Right hindlimb (tissue), 1 donor: ENCODE measurements at regions not wholly inside any gene's neighbourhood (a gene's known extent, or its start where the extent isn't known, plus 50 kb on each side); places are given as distances from the start of the nearest gene placed in this dataset.
"Not testable (repeated sequence)": the region's sequence is repeated elsewhere in the genome, so short reads cannot be mapped to it uniquely, and the experiment has no call there.

ENCODE experiments used
- DNase-seq: peaks from one replicate; pipeline ENCODE4 v3.0.0-alpha.2; 2018

DNA sequence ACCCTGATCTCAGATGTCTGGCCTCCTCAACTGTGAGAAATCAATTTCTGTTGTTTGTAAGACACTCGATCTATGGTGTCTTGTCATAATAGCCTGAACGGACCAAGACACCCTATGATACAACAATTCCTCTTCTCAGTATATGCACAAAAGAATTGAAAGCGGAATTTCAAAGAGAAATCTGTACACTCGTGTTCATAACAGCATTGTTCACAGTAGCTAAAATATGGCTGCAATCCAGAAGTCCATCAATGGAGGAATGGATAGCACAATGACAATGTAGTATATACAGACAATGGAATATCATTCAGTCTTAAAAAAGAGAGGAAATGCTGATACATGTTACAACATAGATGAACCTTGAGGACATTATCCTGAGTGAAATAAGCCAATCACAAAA is 354.6 kb downstream of the SFMBT2 start:
- no peak for DNase-seq

DNA sequence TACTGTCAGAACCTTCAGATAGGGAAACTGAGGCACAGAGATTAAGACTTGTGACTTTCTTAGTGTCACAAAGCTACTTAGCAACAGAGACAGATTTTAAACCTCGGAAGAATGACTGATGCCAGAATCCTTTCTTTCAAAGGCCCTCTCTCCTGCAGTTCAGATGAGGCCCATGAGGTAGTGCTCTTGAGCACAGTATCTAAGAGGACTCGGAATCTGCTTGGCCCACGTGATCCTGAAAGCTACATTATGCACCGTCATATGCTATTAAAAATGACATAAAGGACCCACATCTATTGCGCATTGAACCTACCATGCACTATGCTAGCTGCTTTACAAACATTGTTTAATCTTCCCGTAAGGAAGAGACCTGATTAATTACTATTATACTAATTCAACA is 355.9 kb downstream of the SFMBT2 start:
- no peak for DNase-seq

DNA sequence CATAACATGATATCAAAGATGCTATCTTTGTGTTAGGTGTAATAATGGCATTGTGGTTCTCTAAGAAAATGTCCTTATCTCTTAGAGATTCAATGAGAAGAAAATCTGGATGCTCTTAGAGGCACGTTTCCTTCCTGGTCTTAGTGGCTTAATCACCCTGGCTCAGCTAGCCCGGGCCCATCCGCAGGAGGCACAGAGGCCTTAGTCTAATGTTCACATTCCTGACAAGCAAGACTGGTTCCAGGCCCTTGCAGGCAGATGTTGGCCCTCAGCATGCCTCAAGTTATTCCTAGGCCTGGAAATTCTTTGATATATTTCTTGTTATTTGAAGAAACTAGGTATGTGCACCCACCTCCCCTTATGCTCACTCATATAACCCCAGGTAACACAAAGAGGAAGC is 357.6 kb downstream of the SFMBT2 start:
- no peak for DNase-seq

DNA sequence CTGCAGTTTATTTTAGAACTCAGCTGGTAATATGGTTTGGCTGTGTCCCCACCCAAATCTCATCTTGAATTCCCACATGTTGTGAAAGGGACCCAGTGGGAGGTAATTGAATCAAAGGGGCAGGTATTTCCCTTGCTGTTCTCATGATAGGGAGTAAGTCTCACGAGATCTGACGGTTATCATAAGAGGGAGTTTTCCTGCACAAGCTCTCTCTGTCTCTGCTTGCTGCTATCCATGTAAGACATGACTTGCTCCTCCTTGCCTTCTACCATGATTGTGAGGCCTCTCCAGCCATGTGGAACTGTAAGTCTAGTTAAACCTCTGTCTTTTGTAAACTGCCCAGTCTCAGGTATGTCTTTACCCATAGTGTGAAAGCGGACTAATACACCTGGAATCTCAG is 360.8 kb downstream of the SFMBT2 start:
- DNase-seq: not testable (repeated sequence)

DNA sequence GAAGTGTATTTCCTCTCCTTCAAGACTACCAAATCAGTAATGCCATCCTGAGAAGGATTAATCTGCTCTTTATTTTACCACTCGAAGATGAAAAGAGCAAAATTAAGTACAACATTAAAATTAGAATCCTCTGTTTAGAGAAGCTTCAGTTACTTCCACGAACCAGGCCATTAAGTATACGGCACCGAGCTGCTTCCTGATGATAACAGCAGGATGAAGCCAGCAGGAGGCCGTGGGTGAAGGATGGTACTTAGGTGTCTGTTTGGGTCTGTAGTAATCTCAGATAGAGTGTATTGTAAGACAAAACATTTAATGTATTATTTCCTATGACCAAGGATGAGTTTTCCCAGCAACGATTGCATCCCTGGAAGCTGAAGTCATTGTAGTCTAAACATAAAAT is 362.8 kb downstream of the SFMBT2 start:
- no peak for DNase-seq

DNA sequence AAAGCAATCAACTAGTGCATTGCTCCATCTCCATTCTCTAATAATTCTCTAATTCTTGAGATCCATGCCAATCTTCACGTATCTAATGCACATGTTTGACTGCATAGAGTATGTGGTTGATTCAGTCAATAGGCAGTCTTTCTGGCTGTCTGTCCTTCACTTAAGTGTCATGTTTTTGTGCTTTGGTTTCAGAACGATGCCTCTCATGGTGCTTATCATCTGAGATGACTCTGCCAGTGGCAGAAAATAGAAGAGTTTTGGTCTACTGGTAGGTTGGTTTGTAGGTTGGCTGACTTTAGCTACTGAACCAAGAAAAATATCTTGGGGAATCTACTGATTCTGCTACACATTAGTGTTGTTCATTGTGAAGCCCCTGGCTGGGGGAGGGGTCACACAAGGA is 364.2 kb downstream of the SFMBT2 start:
- DNase-seq: no peak

DNA sequence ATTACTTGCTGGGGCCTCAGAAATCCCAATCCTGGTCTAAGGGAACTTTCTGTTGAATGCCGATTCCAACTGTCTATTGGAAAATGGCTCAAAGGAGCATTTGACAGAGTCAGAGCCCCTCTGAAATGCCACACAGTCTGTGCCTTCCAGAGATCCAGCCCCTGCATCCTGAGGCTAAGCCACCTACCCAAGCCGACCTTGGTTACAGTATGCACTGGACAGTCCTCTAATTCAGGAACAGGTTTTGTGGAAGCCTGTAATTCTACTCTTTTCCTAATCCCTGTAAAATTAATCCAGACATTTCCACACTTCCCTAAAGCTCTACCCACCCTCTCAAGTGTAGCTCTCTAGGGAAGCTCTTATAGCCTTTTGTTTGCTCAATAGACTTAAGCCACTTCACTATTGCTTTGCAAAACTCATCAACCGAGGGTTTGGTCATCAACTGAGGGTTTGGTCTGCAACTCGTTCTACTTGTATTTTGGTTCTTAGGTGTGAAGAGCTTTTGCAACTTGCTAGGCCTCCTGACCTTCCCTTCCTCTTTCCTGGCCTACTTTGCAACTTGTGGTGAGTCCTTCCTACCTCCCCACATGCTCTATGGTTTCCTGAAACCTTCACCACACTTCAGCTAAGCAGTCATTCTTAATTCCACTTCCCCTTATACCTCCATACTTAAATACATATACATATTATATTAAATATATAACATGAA is 364.8 kb downstream of the SFMBT2 start:
- no peak for DNase-seq

DNA sequence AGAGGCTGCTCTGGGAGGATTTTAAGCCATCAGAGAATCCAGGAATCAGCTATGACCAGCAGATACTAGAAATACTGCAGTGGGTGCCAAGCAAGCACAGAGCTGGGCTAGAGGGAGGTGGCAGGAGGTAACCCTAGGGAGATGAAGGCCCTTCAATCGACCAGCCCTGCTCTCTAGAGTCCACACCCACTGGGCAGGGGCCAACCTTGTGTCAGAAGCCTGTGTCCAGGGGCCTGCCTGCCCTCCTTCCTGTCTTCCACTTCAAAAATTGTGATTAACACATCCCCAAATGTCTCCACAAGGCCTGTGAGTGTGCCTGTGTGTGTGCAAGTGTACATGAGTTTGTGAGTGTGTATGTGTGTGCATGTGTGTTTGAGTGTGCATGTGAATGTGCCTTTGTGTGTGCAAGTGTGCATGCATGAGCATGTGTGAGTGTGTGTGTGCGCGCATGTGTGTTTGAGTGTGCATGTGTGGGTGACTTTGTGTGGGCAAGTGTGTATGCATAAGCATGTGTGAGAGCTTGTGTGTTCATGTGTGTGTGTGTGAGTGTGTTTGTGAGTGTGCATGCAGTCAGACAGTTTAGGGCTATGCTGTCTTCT is 367.7 kb downstream of the SFMBT2 start:
- no peak for DNase-seq

DNA sequence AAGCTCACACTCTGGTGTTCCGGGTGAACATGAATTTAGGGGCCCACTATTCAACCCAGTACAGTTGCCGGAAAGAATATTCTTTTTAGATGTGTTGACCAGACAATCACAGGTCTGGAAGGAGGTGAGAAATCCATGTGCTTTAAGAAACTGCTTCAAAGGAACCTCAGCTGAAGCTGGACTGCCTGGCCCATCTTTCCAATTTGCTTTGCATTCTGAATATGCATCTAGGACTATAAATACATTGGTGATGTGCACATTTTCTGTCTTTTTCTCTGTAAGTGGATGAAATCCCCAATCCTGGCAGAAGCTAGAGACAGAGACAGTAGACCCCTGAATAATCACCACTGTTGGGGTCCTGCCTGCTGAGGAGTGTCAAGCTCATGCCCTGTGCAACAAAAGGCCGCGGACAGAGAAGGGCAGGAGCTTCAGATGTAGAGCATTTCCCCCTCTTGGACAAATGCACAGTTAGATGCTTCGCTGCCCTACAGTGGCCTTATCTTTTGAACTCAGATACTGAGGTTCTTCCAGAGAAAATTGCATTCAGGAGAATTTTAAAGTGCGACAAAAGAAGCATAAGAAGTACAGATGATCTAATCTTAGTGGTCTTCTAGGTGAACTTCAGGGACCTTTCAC is 368.3 kb downstream of the SFMBT2 start:
- no peak for DNase-seq

DNA sequence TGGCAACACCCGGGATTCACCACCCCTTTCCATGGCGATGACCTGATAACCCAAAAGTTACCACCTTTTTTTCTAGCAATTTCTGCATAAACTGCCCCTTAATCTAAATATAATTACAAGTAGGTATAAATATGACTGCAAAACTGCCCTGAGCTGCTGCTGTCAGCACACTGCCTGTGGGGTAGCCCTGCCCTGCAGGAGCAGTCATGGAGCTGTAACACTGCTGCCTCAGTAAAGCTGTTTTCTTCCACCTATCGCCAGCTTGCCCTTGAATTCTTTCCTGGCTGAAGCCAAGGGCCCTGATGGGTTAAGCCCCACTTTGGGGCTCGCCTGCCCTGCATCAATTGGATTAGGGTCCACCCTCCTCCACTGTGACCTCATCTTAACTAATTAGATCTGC is 368.8 kb downstream of the SFMBT2 start:
- DNase-seq: no peak

DNA sequence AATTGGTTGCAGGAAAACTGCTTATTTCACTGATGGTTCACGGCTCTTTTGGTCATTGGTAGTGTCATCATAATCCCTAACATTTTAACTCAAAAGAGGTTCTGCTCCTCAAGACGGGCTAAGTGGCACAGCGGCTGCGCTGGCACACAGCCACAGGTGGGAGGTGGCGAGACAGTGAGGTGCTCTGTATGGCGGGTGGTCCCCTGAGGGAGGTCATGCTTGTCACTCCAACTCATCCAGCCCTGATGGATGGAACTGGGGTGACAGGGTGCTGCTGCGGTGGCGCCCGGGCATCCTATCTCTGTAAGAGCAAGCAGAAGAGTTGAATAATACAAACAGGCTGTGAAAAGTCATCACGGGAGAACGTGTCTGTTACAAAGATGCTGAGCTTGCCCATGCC is 370.2 kb downstream of the SFMBT2 start:
- DNase-seq: no peak

DNA sequence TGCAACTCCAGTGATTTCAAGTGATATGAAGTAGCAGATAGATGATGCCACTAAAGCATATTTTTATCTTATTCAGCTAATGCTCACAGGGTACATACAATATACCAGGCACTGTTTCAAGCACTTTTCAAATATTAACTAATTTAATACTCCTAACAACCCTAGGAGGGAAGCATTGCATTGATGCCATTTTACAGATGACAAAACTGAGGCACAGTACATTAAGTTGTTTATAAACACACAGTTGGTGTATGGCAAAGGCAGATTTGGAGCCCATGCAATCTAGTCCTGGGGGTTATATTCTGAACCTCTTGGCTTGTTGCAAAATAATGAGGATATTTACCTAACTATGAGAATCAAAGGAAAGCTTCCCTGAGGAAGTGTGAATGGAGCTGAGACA is 371.0 kb downstream of the SFMBT2 start:
- DNase-seq: no peak

DNA sequence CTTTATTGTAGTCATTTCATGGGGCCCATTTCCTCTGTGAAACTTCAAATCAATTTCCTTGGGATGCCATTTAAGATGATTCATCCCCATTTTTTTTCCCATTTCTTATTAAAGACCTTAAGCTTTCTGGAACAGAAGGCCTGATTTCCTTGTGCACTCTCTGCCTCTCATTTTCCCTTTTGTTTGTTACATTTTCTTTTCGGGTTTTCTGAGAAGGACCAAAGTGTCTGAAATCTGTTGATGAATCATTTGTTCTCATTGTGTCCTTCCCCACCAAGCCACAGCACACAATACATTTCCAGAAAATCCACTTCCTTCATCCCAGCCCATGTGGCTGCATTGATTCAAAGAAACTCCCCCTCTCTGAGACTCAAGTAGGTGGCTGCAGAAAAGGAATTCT is 372.4 kb downstream of the SFMBT2 start:
- no peak for DNase-seq

DNA sequence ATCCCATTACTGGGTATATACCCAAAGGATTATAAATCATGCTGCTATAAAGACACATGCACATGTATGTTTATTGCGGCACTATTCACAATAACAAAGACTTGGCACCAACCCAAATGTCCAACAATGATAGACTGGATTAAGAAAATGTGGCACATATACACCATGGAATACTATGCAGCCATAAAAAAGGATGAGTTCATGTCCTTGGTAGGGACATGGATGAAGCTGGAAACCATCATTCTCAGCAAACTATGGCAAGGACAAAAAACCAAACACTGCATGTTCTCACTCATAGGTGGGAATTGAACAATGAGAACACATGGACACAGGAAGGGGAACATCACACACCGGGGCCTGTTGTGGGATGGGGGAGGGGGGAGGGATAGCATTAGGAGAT is 373.4 kb downstream of the SFMBT2 start:
- DNase-seq: not testable (repeated sequence)

DNA sequence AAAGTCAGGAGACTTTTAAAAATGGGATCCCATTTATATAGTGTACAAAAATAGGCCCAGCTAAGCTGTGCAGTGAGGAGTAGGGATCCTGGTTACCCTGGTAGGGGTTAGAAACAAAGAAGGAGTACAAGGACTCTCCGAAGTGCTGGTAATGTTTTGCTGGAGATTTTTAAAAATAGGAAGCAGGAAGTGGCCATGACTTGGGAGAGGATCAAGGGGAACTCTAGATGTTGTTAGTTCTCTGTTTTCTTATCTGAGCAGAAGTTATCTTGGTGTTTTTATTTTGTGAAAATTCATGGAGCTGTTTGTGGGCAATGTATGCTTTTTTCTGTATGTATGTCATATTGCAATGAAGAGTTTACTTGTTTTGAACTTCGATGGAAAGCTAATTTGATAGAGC is 373.9 kb downstream of the SFMBT2 start:
- no peak for DNase-seq

DNA sequence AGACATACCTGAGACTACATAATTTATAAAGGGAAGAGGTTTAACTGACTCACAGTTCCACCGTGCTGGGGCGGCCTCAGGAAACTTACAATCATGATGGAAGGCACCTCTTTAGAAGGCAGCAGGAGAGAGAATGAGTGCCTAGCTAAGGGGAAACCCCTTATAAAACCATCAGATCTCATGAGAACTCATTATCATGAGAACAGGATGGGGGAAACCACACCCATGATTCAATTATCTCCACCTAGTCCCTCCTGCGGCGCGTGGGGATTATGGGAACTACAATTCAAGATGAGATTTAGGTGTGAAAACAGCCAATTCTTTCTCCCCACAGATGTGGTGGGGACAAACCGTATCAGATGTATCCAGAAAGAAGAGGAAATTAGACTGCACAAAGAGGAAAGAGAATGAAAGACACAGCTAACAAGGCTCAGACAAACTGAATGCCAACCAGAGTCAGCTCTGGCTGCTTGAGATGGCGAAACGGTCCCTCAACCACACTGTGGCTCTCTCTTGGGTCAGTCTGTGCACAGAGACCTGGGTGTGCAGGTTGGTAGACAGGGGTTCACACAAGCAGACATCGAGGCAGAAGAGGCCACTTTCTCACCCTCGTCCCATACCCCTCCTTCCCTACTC is 375.6 kb downstream of the SFMBT2 start:
- no peak for DNase-seq

DNA sequence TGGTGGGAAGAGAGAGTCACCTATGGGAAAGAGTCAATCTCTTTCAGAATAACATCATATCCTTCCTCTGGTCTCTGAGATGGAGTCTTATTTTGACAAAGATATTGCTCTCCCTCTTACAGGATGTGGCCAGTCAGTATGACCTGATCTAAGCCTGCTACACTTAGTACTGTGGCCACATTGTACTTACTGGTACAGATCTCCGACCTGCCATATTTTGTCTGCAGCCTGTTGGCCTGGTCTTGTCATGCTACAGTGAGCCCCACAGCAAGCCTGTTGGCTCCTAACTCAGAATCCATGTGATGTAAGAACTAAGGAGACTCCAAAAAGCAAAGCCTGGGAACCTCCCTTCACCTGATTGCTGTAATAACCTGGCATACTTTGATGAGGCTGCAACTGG is 377.8 kb downstream of the SFMBT2 start:
- no peak for DNase-seq

DNA sequence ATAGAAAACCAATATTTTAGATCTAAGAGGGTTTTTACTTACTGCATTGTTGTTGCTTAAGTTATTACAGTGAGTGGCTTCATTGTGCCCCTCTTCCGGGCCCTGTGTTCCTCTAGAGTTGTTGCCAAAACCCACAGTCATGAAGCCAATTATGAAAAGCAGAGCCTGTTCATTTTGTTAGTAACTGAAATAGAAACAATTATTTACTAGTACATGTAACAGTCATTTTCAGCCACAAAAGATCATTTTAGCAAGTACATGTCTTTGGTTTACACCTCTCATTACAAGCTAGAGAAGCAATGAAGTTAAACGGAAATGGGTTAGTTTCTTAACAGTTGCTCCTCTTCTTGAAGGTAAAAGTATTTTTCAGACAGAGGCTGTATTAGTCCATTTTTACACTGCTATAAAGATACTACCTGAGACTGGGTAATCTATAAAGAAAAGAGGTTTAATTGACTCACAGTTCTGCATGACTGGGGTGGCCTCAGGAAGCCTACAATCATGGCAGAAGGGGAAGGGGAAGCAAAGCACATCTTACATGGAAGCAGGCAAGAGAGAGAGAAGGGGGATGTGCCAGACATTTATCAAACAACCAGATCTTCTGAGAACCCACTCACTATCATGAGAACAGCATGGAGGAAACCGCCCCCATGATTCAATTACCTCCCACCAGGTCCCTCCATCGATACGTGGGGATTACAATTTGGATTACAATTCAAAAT is 380.5 kb downstream of the SFMBT2 start:
- no peak for DNase-seq

DNA sequence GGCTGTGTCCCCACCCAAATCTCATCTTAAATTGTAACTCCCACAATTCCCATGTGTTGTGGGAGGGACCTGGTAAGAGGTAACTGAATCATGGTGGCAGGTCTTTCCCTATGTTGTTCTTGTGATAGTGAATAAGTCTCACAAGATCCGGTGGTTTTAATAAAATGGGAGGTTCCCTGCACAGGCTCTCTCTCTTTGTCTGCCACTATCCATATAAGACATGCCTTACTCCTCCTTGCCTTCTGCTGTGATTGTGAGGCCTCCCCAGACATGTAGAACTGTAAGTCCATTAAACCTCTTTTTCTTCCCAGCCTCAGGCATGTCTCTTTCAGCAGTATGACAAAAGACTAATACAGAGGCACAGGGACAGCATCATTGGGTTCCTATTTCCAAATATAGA is 381.2 kb downstream of the SFMBT2 start:
- no peak for DNase-seq

DNA sequence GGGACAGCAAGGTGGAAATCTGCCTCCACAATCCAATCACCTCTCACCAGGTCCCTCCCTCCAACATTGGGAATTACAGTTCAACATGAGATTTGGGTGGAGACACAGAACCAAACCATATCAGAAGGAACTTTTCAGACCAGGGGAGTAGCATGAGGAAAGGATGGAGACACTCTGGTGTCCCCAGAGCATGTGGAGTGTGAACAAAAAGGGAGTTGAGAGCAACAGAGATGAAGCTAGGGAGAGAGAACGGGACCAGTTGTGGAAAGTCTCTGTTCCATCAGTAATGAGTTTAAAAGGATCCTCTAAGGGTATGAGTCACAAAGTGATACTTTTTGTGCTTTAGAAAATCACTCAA is 382.0 kb downstream of the SFMBT2 start:
- DNase-seq: no peak

DNA sequence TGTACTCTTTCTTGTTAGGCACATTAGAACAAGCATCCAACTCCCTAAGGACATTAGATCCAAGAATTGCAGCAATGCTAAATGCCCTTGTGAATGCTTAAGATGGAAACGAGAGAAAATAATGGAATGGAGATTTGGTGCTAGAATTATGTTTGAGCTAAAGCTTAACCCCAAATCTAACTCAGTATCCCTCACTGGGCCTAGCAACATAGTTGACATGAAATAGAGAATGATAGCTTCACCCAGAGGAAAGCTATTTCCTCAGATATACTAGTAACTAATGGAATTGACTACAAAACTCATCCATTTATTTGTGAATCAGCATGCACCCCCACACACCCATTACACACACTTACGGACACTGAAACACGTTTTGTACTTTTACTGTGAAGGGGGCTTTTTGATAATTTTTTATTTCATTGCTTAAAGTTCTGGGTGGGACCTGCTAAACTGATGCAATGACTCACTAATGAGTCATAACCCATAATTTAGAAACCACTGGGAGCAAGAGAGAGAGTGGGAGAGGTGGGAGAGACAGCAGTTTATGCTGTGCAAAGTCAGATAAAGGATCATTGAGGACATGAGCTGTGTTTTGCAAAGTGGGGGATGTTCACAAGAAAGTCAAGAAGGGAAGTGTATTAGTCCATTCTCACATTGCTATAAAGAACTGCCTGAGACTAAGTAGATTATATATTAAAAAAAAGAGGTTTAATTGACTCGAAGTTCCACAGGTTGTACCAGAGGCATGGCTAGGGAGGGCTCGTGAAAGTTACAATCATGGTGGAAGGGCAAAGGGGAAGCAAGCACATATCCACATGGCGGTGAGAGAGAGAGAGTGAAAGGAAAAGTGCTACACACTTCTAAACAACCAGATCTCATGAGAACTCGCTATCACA is 382.7 kb downstream of the SFMBT2 start:
- DNase-seq: no peak

DNA sequence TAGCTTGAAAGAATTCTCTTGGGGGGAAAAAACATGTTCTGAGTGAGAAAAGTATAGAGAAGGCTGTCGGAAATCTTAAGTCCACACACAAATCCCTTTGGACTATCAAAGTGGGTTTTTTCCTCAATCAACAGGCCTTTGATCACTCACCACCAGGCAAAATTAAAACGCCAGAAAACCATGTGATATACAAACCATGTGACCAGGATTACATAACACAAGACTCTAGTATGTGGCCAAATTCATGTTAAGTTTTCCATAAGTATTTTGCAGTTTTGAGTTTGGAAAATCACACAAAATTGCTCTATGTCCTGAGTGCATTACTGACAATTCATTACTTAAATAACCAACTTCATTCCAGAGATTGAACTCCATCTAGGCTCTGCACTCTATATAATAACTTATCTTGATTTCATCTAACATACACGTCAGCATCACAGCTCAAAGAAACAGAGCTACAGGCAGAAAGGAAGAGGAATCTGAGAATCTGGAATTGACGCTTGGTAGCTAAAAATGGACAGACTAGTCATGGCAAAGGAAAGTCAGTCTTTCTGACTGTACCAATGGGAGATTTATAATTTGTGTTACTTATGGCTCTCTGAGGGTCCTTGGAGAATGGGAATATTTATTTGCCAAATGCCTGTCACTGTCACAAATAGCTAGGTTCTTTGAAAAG is 383.5 kb downstream of the SFMBT2 start:
- DNase-seq: no peak
